A549 (cell line): ENCODE measurements at regions not wholly inside any gene's neighbourhood (a gene's known extent, or its start where the extent isn't known, plus 50 kb on each side); places are given as distances from the start of the nearest gene placed in this dataset.

Experiments
- ATAC-seq, 2 experiments: fragments of 200-7000 bp in 1 of 2; fragments of >200 bp in 1 of 2; cut with Nextera tagmentation in 1 of 2; cut with Tn5 transposase in 1 of 2; 3 replicates each; pipeline versions ENCODE4 v1.8.0 to v1.9.1; 2018 to 2020; ENCODE audit warnings: mild to moderate bottlenecking in 1 of 2, moderate library complexity in 1 of 2
- CTCF ChIA-PET: fragments of 300-600 bp; sonication (Branson Sonifier 250); formaldehyde crosslinking; extraction: SDS; loops from one replicate; lab custom pipeline; 2021; ENCODE audit warnings: antibody characterized with exemption, inconsistent platforms; lab: Yijun Ruan, JAX
- POLR2A ChIA-PET: fragments of 350-600 bp; formaldehyde crosslinking; extraction: SDS; loops from one replicate; lab custom pipeline; 2021; ENCODE audit warnings: antibody characterized with exemption, inconsistent platforms; lab: Yijun Ruan, JAX
- DNase-seq, 2 experiments: peaks; one replicate each; pipeline versions ENCODE4 v3.0.0 to v3.0.0-alpha.2; 2011 to 2016; ENCODE audit warnings: low read depth in 1 of 2, low spot score in 1 of 2
- FAIRE-seq: peaks from 2 replicates; lab custom pipeline; 2011; peaks lifted over from hg19 to GRCh38; lab: Jason Lieb, UNC
- H3K27ac ChIP-seq, 2 experiments: fragments of >200 bp; sonication (Bioruptor Twin); formaldehyde crosslinking; 3 replicates each; pipeline ENCODE4 v1.5.1; 2016 to 2017
- H3K4me1 ChIP-seq: fragments of >200 bp; sonication (Bioruptor Twin); formaldehyde crosslinking; 3 replicates; pipeline ENCODE4 v1.6.1; 2016
- H3K4me2 ChIP-seq: fragments of >200 bp; sonication (Bioruptor Twin); formaldehyde crosslinking; 3 replicates; pipeline ENCODE4 v1.6.1; 2016
- H3K4me3 ChIP-seq: fragments of >200 bp; sonication (Bioruptor Twin); formaldehyde crosslinking; 3 replicates; pipeline ENCODE4 v1.5.1; 2016
- H3K9me3 ChIP-seq: fragments of >200 bp; sonication (Bioruptor Twin); formaldehyde crosslinking; 3 replicates; pipeline ENCODE4 v1.6.1; 2016
- ATOH8 ChIP-seq: fragments of 250-450 bp; sonication (Bioruptor Pico); IDR thresholded peaks from 2 replicates; pipeline ENCODE4 v1.5.0; 2020; ENCODE audit warnings: low read depth, mild to moderate bottlenecking, moderate library complexity
- BHLHE40 ChIP-seq: IDR thresholded peaks from 2 replicates; pipeline ENCODE4 v1.6.1; 2012; ENCODE audit warnings: low read depth, low read length, inconsistent platforms
- EHF ChIP-seq: fragments of 250-450 bp; sonication (Bioruptor Pico); IDR thresholded peaks from 2 replicates; pipeline ENCODE4 v1.5.0; 2020; ENCODE audit warnings: mild to moderate bottlenecking
- HDAC2 ChIP-seq: fragments of 200-600 bp; sonication (generic); IDR thresholded peaks from 2 replicates; pipeline ENCODE4 v1.6.1; 2016
- HEYL ChIP-seq: fragments of 250-450 bp; sonication (Bioruptor Pico); IDR thresholded peaks from 2 replicates; pipeline ENCODE4 v1.8.0; 2021; ENCODE audit warnings: mild to moderate bottlenecking, moderate library complexity
- HOXA7 ChIP-seq: fragments of 250-450 bp; sonication (Bioruptor Pico); IDR thresholded peaks from 2 replicates; pipeline ENCODE4 v1.5.0; 2020; ENCODE audit warnings: mild to moderate bottlenecking, moderate library complexity
- JUNB ChIP-seq: fragments of >200 bp; sonication (Bioruptor Twin); formaldehyde crosslinking; IDR thresholded peaks from 2 replicates; pipeline ENCODE4 v1.6.1; 2016
- MAFK ChIP-seq: fragments of 450-650 bp; IDR thresholded peaks from 2 replicates; pipeline ENCODE4 v1.6.1; 2014; ENCODE audit not compliant: partially characterized antibody
- MAZ ChIP-seq: fragments of 150-350 bp; IDR thresholded peaks from 2 replicates; pipeline ENCODE4 v1.6.1; 2014; ENCODE audit warnings: antibody characterized with exemption, low read depth, low read length, borderline replicate concordance
- NFE2L2 ChIP-seq: fragments of 150-350 bp; conservative IDR thresholded peaks from 2 replicates; pipeline ENCODE4 v1.6.1; 2014; ENCODE audit warnings: low read length
- NR3C1 ChIP-seq: fragments of >200 bp; sonication (Bioruptor Twin); formaldehyde crosslinking; IDR thresholded peaks from 3 replicates; pipeline ENCODE4 v1.6.1; 2017
- PBX3 ChIP-seq: IDR thresholded peaks from 2 replicates; pipeline ENCODE4 v1.6.1; 2012
- PHF8 ChIP-seq: fragments of 200-600 bp; sonication (generic); IDR thresholded peaks from 2 replicates; pipeline ENCODE4 v1.6.1; 2016; ENCODE audit warnings: low read depth, mild to moderate bottlenecking, antibody characterized with exemption, moderate library complexity, borderline replicate concordance
- RARB ChIP-seq: fragments of 250-450 bp; sonication (Bioruptor Pico); IDR thresholded peaks from 2 replicates; pipeline ENCODE4 v1.8.0; 2021; ENCODE audit warnings: mild to moderate bottlenecking, moderate library complexity
- RFX5 ChIP-seq: fragments of 450-650 bp; IDR thresholded peaks from 2 replicates; pipeline ENCODE4 v1.7.1; 2014; ENCODE audit warnings: antibody characterized with exemption, mild to moderate bottlenecking, moderate library complexity
- SMC3 ChIP-seq: fragments of >200 bp; sonication (Bioruptor Twin); formaldehyde crosslinking; IDR thresholded peaks from 3 replicates; pipeline ENCODE4 v1.6.1; 2018; ENCODE audit warnings: inconsistent platforms
- TP53 ChIP-seq: fragments of 250-450 bp; sonication (Bioruptor Pico); IDR thresholded peaks from 2 replicates; pipeline ENCODE4 v1.5.0; 2021; ENCODE audit warnings: mild to moderate bottlenecking, moderate library complexity
- ZFP36 ChIP-seq: fragments of 450-650 bp; IDR thresholded peaks from 2 replicates; pipeline ENCODE4 v1.6.1; 2014; ENCODE audit warnings: borderline replicate concordance; ENCODE audit not compliant: partially characterized antibody
- ZNF302 ChIP-seq: fragments of 250-450 bp; sonication (Bioruptor Pico); IDR thresholded peaks from 2 replicates; pipeline ENCODE4 v1.9.0; 2021; ENCODE audit warnings: inconsistent platforms, mild to moderate bottlenecking, moderate library complexity
- ZSCAN20 ChIP-seq: fragments of 250-450 bp; sonication (Bioruptor Pico); IDR thresholded peaks from 2 replicates; pipeline ENCODE4 v1.8.0; 2022; ENCODE audit warnings: mild to moderate bottlenecking, moderate library complexity
- WGBS: methylation state at CpG from one replicate; pipeline ENCODE4 v1.1.6; 2017; ENCODE audit errors: missing lambda C conversion rate; 5-methylcytosine and 5-hydroxymethylcytosine counted together
- TF ChIP-seq, protein P1 (sequence below): fragments of >200 bp; sonication (Bioruptor Twin); formaldehyde crosslinking; IDR thresholded peaks from 3 replicates; pipeline ENCODE4 v1.5.1; 2016
- TF ChIP-seq, protein P2 (sequence below): fragments of 250-450 bp; sonication (Bioruptor Pico); IDR thresholded peaks from 2 replicates; pipeline ENCODE4 v1.5.0; 2021; ENCODE audit warnings: mild to moderate bottlenecking, moderate library complexity, borderline replicate concordance
- TF ChIP-seq, protein P3 (sequence below): fragments of 450-650 bp; IDR thresholded peaks from 2 replicates; pipeline ENCODE4 v1.6.1; 2014; ENCODE audit warnings: antibody characterized with exemption
- TF ChIP-seq, protein P4 (sequence below): fragments of >200 bp; sonication (Bioruptor Twin); formaldehyde crosslinking; IDR thresholded peaks from 3 replicates; pipeline ENCODE4 v1.6.1; 2016

DNA sequence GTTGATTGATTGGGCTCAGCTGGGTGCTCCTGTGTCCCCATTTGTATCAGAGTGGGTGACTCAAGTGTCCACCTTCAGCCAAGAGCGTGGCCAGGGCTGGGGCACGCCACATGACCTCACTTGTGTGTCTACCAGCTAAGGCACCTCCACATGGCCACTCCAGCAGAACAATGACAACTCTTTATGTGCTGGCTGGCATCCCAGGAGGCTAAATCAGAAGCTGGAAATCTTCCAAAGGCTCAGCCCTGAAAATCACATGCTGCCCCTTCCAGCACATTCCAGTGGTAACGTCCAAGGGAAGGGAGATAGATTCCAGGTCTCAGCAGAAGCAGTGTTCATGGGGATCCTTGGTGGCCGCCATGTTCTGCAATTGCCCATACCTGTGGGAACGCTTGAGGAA, 585.5 kb downstream of the AJAP1 start:
- no peak for DNase-seq
- no peak overlapping the region for H3K4me3 ChIP-seq
- no peak for ATAC-seq
- FAIRE-seq, result no peak
- POLR2A ChIA-PET, result no interaction called here
- no peaks in the 10 kb centered on the region for H3K9me3 ChIP-seq
- CTCF ChIA-PET, result interaction anchor here (0.7 kb wide), 1 partner anchor 1328 kb away, joined by 3 read pairs; no protein-coding TSS in a partner anchor
- no peak overlapping the region for H3K27ac ChIP-seq
- H3K4me2 ChIP-seq, result no peak overlapping the region
- WGBS, result no CpG with 5 or more reads among the region's 5 CpGs
- no peaks in the 10 kb centered on the region for H3K4me1 ChIP-seq
- TF ChIP-seq ZFP36, result no peak
- TF ChIP-seq, protein P1, sequence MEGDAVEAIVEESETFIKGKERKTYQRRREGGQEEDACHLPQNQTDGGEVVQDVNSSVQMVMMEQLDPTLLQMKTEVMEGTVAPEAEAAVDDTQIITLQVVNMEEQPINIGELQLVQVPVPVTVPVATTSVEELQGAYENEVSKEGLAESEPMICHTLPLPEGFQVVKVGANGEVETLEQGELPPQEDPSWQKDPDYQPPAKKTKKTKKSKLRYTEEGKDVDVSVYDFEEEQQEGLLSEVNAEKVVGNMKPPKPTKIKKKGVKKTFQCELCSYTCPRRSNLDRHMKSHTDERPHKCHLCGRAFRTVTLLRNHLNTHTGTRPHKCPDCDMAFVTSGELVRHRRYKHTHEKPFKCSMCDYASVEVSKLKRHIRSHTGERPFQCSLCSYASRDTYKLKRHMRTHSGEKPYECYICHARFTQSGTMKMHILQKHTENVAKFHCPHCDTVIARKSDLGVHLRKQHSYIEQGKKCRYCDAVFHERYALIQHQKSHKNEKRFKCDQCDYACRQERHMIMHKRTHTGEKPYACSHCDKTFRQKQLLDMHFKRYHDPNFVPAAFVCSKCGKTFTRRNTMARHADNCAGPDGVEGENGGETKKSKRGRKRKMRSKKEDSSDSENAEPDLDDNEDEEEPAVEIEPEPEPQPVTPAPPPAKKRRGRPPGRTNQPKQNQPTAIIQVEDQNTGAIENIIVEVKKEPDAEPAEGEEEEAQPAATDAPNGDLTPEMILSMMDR, result no peak
- TF ChIP-seq MAFK, result no peak
- TF ChIP-seq JUNB, result no peak
- TF ChIP-seq RARB (CRISPR knock-in tag), result no peak
- TF ChIP-seq ZSCAN20 (CRISPR knock-in tag), result no peak

DNA sequence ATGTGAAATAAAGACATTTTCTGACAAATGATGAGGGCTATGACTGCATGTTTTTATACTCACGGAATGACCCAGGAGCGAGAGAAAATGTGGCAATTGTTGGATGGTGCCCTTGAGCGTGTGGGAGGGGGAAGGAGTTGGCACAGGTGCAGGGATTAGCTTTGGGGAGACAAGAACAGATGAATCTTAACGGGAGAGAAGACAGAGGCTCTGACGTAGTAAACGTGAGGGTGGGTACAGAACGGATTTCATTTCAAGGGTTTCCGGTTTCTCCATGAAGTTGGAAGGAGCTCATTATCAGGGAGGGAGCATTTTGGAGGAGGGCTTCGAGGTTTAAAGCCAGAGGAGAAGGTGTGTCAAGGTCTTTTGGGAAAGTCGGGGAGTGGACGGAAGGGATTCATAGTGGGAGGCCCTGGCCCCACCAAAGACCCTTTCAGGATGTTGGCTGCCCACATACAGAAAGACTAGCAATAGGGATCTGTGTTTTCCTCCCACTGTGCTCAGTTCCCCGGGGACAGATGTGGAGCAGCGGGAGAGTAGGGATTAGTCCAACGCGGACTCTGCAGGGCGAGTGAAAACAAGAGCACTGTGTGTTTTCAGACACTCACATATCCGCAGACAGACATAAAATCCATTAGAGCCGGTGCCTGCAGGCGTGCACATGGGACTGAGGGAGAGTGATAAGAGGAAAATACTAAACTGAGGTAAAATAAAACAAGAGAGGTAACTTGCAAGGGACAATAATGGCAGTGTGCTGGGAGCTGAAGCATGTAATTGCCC, 584.1 kb downstream of the AJAP1 start:
- no peak overlapping the region for H3K4me3 ChIP-seq
- 18% methylated on average over 19 of the region's 19 CpGs for WGBS
- ChIA-PET CTCF (no interaction called here), POLR2A (no interaction called here)
- DNase-seq, result no peak
- no peak for ATAC-seq
- no peak for FAIRE-seq
- H3K9me3 ChIP-seq, result no peaks in the 10 kb centered on the region
- no peaks in the 10 kb centered on the region for H3K4me1 ChIP-seq
- no peak overlapping the region for H3K4me2 ChIP-seq
- TF ChIP-seq MAFK (no peak), TP53 (CRISPR knock-in tag) (no peak), SMC3 (no peak), PHF8 (no peak), NR3C1 (no peak), EHF (CRISPR knock-in tag) (no peak), HDAC2 (no peak), HEYL (CRISPR knock-in tag) (no peak), MAZ (no peak), NFE2L2 (no peak), PBX3 (no peak), BHLHE40 (no peak), RFX5 (no peak), HOXA7 (no peak), ATOH8 (CRISPR knock-in tag) (no peak), ZNF302 (no peak)
- TF ChIP-seq, protein P2, sequence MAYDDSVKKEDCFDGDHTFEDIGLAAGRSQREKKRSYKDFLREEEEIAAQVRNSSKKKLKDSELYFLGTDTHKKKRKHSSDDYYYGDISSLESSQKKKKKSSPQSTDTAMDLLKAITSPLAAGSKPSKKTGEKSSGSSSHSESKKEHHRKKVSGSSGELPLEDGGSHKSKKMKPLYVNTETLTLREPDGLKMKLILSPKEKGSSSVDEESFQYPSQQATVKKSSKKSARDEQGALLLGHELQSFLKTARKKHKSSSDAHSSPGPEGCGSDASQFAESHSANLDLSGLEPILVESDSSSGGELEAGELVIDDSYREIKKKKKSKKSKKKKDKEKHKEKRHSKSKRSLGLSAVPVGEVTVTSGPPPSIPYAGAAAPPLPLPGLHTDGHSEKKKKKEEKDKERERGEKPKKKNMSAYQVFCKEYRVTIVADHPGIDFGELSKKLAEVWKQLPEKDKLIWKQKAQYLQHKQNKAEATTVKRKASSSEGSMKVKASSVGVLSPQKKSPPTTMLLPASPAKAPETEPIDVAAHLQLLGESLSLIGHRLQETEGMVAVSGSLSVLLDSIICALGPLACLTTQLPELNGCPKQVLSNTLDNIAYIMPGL (CRISPR knock-in tag), result no peak
- TF ChIP-seq, protein P3, sequence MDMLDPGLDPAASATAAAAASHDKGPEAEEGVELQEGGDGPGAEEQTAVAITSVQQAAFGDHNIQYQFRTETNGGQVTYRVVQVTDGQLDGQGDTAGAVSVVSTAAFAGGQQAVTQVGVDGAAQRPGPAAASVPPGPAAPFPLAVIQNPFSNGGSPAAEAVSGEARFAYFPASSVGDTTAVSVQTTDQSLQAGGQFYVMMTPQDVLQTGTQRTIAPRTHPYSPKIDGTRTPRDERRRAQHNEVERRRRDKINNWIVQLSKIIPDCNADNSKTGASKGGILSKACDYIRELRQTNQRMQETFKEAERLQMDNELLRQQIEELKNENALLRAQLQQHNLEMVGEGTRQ, result no peak
- TF ChIP-seq, protein P4, sequence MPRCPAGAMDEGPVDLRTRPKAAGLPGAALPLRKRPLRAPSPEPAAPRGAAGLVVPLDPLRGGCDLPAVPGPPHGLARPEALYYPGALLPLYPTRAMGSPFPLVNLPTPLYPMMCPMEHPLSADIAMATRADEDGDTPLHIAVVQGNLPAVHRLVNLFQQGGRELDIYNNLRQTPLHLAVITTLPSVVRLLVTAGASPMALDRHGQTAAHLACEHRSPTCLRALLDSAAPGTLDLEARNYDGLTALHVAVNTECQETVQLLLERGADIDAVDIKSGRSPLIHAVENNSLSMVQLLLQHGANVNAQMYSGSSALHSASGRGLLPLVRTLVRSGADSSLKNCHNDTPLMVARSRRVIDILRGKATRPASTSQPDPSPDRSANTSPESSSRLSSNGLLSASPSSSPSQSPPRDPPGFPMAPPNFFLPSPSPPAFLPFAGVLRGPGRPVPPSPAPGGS, result no peak
- H3K27ac ChIP-seq, result no peak overlapping the region
